ENCODE measurements at regions not wholly inside any gene's neighbourhood (a gene's known extent, or its start where the extent isn't known, plus 50 kb on each side); places are given as distances from the start of the nearest gene placed in this dataset.
A peak's percentile ranks its signal among the peaks of the same experiment; 100 is the strongest.

DNA sequence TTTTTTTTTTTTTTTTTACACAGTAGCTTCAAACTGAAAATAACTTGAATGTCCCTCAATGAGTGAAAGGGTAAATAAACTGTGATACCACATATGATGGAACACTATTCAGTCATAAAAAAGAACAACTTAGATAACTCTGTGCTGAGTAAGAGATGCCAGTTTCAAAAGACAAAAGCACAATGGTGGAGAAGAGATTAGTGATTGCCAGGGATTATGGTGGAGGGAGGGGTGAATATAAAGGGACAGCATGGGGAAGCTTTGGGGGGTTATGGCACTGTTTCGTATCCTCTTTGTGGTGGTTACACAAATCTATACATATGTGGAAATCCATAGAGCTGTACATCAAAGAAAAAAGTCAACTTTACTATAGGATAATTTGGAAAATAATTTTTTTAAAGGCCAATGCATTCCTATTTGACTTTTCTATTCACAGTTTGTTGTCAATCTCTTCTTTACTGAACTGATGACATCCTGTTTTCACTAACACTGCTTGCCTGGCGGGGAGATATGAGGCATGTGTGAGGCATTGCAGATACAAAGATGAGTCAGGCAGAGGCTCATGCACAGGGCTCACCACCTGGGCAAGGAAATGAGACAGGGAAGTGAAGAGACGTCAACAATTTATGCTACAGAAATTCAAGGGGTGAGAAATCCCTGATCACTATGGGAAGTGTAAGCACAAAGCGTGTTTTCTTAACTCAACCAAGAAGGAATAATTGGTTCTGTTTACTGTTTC lies 302.7 kb downstream of the DUSP10 start:
- no peak for FAIRE-seq

DNA sequence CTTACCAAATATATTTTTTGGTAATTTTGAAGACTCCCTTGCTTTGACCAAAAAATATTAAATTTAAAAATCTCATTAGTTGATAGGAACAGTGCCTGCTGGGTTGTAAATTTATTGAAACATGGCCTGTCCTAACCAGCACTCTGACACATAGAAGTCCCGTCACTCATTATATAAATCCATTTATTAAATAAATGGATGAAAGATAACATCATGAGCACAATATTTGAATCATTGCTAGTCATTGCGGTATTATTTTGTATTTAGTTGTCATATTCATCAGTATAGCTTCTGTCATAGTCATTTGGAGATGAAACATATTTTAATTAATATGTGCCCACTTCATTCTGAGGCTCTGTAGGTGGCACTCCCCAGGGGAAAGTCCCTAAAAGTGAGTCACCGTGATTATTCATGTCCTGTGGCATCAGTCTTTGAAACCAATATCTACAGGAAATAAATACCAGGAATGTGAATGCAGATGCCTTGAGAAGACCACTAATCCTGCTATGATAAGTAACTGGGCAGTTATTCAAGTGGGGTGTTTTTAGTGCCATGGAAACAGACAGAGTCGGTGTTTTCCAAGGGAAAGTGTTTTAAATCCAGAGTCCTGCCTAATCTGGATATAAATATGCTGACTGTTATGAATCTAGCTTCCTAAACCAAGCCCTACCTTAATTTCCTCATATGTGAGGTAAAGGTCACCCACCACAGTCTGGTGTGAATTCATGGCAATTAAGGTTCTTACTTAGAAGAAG lies 302.0 kb downstream of the DUSP10 start:
- peak; percentile 86 for FAIRE-seq

DNA sequence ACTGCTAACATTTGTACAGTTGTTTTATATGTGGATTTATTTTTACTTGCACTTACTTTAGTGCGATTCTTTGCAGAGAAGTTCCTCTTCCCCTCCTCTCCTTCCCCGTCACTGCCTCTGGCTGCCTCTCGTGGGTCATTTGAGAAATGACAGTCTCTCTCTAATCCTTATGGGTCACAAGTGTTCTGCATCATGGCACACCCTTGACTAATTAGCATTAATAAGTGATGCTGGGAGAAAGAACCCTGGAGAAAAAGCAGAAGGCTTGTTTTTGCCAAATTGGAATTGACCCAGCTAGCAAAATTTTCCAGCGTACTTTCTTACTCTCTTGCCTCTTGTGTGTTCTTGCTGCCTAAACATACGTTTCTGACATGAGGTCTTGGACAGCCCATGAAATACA lies 301.2 kb downstream of the DUSP10 start:
- no peak for FAIRE-seq

DNA sequence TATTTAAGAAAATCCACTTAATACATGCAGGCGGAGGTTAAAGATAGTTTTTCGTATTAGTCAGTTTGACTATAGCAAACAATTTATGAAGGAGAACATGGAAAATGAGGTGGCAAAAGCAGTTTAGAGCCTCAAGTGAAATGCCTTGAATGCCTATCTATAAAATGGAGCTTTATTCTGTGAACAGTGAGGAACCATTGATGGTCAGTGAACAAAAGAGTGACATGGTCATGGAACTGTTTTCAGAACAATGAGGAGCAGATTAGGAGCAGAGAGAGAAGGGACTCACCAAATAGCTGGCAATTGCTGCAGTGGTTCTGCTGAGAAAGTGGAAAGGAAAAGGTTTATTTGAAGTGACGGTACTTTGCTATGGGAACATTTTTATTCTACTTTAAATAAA lies 299.8 kb downstream of the DUSP10 start:
- FAIRE-seq = no peak

DNA sequence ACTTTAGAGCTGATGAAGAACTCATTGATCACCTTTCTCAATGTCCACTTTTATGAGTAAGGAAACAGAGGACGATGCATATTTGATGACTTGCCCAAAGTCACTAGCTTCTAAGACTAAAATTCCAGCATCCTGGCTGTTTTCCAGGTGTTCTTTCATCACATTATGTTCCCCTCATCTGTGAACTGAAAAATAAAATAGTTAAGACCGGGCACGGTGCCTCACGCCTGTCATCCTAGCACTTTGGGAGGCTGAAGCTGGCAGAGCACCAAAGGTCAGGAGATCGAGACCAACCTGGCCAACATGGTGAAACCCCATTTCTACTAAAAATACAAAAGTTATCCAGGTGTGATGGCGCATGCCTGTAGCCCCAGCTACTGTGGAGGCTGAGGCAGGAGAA lies 297.5 kb downstream of the DUSP10 start:
- FAIRE-seq = no peak

DNA sequence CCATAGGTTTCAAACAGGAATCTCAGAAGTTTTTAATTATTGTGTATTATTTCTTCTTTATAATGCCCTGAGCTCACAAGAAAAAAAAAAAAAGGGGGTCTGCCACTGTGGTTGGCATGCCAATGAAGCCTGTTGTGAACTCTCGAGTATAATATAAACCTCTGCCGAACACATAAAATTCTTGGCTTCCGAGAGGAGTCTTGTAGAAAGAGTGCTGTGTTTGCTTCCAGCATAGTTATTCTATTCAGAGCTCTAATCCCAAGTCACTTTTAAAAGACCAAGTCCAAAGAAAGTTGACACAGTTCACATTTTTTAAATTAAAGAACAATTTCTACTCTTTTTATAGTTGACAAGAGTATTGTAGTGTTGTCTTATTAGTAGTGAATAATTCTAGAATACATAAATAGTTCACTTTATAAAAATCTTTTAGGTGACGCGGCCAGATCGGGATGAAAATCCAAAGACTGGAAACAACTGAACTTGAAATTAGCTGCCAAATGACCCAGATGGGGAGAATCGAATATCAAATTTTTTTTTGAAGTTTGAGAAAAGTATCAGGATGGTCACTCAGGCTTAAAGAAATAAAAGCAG lies 293.2 kb downstream of the DUSP10 start:
- FAIRE-seq = no peak

DNA sequence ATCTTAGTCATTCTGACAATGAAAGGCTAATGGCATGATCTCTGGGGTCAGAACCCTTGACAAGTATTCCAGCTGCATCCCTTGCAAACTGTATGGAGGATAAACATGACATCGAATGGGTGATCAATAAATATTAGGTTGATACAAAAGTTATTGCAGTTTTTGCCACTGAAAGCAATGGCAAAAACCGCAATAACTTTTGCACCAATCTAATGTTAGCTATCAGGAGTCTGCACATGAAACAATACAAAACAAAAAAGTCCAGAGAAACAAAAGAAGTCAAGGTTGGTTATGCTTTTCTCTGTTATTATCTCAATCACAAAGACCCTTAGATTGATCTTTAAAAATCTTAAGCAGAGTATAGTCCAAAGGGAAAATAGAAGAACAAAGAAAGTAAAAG lies 292.7 kb downstream of the DUSP10 start:
- no peak for FAIRE-seq

DNA sequence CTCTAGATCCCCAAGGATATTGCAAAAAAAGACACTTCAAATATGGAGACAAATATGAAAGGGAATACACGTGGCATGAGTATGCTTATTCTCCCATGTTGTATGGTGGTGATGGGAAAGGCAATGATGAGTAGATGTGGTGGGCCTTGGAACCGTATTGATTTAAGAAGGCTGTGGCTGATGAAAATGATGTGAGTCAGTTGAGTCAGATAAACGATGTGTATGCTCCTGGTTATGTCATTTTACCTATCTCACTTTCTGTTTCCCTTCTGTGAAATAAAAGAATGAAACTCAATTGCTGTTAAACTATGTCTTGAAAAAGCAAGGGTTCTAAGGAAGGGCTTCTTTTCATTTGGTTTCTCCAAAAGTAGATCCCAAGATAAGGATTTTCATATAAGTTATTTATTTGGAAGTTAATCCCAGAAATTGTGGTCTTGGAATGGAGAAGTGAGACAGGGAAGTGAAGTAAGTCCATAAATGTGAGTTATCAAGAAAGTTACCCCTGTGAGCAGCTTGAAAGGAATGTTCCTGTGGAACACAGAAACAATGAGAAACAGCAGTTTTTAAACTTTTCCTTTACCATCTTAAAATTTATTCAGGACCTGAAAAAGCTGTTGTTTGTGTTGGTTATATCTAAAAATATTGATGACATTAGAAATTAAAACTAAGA lies 292.0 kb downstream of the DUSP10 start:
- no peak for FAIRE-seq

DNA sequence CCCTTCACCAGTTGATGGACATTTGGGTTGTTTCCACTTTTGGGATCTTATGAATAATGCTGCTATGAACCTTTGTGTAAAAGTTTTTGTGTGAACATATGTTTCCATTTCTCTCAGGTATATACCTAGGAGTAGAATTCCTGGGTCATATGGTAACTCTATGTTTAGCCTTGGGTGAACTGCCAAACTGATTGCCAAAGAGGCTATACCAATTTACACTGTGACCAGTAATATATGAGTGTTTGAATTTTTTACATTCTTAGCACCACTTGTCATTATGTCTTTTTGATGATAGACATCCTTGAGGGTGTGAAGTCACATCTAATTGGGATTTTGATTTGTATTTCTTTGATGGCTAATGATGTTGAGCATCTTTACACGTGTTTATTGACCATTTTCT lies 290.1 kb downstream of the DUSP10 start:
- no peak for FAIRE-seq

DNA sequence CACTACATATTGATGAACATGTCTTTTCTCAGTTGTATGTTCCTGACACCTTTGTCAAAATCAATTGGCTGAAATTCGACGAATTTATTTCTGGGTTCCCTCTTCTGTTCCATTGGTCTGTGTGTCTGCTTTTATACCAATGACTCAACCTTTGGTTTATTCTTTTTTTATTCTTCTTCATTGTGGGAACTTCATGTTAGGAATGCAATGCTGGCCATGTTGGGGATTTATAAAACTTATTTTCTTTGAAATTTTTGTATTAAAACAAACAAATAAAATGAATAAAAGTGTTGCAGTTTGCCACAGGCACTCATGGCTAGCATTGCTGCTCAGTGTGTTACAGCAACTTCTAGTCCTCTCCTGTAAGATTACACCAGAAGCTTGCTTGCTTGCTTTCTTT lies 287.8 kb downstream of the DUSP10 start:
- no peak for FAIRE-seq

DNA sequence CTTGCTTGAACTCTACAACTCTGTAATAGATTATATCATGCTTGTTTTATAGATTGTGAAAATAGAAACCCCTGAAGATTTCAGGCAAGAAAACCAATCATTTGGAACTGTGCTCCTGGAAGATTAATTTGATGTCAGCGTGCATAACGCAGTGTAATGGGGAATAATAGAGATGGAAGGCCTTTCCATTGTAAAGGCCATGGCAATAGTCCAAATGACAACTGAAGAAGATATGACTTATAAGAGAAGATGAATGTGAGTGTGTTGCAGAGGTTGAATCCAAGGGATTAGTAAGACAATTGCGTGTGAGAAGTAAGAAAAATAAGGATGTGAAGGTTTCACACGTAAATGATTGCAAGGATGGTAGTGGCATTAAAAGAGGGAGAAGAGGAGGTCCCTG lies 285.0 kb downstream of the DUSP10 start:
- no peak for FAIRE-seq

DNA sequence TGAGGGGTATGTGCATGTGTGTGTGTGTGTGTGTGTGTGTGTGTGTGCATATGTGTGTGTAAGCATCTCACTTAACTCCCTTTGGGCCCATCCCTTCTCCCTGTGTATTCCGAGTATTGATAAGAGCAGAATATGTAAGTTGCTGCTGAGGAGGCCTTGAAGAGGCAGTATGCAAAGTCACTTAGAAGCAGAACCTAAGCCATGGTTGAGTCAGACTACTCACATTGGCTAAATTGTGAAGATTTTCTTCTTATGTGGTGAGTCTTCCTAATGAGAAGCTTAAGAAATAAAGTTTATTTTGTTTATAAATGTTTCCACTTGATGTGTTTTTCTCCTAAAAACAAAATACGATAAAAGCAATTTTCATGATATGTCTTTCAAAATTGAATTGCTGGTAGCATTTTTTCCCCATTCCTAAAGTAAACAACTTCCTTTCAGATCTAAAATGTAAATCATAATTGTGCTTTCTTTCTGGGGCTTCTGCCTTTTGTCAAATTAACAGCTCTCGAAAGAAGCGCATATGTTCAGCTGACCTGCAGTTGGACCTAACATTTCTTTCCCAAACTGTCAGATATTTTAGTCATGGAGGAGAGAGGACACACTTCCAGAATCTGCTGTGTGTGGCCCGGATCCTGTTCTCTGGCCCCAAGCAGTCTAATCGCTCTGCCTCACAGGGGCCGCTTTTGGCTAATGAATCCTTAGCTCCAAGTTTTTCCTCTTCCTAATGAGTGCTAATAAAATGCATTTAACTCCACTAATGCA lies 284.0 kb downstream of the DUSP10 start:
- FAIRE-seq = no peak

DNA sequence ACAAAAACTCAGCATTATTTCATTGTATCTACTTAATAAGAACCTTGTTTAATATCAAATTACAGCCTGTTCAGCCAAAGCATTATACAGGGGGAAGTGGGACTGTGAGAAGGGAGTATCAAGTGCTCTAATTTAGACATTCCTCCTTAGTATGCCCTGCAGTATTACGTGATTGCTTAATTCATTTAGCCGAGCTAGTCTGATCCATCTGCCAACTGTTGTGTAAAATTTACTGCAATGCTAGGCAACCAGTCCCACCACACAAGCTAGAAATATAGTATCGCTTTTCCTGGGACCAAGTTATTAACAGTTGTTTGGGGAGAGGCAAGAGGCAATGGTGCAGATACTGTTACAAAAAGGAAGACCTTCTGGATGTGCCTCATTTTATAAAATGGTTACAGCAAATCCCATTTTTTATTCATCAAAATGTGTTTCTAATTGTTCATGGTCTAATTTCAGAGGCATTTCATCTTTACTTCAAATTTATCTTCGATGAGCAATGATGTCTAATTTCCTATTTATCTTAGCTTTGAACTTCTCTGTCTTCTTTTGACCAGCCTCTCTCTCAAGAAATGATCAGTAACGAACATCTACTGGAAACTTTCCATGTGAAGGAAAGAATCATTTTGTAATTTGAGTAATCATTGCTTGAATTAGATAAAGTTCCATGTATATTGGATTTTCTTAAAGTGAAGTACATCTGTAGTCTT lies 283.3 kb downstream of the DUSP10 start:
- FAIRE-seq = no peak

DNA sequence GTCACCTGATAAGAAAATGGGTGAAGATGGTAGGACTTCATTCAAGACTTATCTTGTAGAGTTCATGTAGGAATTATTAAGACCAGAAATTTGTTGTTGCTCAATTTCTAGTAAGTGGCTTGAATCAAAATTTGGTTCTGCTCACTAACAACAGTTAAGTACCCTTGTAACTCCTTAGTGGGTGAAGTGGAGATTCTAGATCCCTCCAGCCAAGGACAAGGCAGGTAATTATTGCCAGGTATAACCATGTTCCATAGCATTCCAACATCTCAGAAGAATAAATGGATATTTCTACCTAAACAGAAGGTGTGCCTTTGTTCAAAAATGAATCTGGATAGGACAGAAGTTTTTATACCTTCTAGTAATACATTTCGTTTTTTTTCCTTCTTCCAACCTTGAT lies 282.3 kb downstream of the DUSP10 start:
- FAIRE-seq = no peak

DNA sequence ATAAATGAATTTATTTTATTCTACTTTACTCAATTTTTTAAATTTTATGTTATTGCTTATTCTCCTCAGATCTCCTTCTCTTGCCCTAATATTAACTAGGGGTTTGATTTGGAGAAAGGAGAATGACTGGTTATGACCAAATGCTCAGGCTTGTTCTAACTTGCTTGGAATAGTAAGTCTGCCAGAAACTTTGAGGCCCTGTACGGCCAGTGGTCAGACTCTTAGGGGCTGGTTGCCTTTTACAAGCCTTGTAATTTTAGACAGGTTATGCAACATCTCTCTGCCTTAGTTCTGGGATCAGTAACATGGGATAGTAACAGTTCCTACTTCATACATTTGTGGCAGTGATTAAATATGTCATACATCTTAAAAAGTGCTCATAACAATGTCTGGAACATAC lies 279.5 kb downstream of the DUSP10 start:
- no peak for FAIRE-seq

DNA sequence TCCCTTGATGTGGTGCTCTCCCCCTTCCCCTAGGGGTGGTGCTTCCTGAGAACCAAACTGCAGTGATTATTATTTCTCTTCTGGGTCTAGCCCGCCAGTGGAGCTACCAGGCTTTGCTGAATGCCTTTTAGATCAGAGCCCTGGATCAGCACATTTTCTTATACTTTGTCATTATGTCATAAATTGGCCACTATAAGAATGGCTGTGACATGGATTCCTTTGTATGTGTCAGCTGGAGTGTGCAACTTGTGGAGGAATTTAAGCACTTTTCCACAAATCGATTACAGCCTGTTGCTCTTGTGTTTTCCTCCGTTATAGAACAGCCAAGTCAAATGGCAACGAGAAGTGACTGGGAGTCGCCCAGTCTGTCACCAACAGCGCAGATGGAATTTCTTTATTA lies 273.3 kb downstream of the DUSP10 start:
- no peak for FAIRE-seq

DNA sequence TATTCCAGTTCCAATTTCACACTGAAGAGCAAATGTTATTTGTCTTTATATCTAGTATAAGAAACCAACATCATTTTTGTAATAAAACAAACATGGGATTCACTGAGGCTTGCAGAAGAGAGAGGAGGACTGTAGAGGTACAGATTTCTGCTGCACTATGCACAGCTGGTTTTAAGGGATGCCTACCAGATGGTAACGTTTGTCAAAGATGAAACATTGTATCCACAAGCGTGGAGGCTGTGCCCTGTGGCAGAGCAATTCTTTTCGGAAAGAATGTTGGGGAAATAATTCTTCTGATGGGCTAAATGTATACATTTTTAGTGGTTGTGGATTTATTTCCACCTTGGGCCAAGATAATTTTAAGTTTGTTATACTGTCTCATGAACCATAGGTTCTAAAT lies 272.4 kb downstream of the DUSP10 start:
- no peak for FAIRE-seq

DNA sequence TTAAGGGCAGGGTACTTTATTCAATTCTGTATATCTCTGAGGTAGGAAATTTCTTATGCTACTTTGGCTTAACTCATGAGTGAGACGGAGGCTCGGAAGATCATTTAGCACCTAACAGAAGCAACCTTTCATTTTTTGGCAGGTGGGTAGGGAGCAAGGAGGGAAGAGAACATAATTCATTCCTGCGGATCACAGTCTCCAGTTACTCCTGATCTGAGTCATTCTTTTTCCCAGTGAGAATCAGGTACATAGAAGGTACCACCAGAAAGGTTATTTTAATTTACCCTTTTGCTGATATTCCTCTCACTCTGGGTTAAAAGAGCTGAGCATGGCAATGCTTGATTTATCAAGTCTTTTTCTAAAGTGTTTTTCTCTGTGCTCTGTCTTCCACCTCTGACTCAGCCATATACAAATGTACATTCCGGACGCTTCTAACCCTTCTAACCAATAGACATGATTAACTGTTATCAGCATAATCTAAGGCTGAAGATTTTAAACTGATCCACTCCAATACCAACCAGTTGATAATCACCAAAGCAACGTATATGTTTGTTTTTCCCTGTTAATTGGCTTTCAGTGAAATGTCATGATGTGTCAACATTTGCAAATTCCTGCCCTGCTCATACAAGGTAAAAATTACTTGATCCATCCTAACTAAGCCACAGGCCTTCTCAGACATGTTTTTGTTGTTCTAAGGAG lies 271.7 kb downstream of the DUSP10 start:
- FAIRE-seq = no peak

DNA sequence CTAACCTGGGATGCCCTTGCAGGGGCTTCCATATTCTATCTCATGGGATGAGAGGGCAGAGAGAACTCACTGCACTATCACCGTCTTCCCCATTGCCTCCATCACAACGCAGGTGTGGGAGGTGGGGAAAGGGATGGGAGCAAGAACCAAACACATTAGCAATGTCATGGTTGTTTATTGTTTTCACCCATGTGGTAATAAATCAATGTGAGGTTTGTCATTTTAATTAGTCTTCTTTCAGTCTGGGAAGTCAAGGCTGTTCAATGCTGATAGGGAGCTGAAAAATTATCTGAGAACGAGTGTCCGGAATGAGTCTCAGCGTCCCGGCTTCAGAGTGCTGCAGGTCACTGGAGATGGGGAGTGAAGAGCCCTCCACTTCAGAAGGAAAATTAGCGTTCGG lies 268.5 kb downstream of the DUSP10 start:
- FAIRE-seq = no peak

DNA sequence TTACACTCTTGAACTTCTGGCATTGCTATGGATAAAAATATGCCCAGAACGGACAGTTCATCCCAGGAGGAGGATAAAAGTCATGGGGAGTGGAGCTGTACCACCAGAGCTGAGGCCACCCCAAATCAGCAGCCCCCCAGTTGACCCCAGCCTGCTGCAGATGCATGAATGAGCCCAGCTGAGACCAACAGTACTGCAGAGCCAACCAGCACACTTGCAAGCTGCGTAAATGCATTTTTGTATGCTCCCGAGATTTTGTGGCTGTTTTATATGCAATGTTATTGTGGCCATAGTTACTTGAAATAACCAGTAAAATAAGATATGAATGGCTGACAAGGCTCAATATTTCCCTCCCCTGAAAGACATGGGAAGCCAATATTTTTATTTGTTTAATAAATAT lies 264.6 kb downstream of the DUSP10 start:
- no peak for FAIRE-seq

Measured in islet of Langerhans (tissue), 1 donor.